HepG2 (cell line): ENCODE measurements at regions not wholly inside any gene's neighbourhood (a gene's known extent, or its start where the extent isn't known, plus 50 kb on each side); places are given as distances from the start of the nearest gene placed in this dataset.

ENCODE experiments used
- ATAC-seq: fragments of 200-7000 bp; cut with Tn5 transposase; 3 replicates; pipeline ENCODE4 v1.9.1; 2020; ENCODE audit warnings: mild to moderate bottlenecking, moderate library complexity
- BruUV-seq: library from RNA; stranded (reverse); fragments of 400-500 nt; replicated peaks from 2 replicates; lab custom pipeline; 2021; lab: Mats Ljungman, UMichigan
- CTCF ChIA-PET: fragments of 300-600 bp; formaldehyde crosslinking; extraction: SDS; loops from one replicate; lab custom pipeline; 2021; ENCODE audit warnings: low total read pairs, inconsistent platforms, low intra/inter-chr PET ratio; lab: Yijun Ruan, JAX
- POLR2A ChIA-PET: fragments of 350-600 bp; sonication (Branson Sonifier 250); formaldehyde crosslinking; loops from one replicate; lab custom pipeline; 2020; ENCODE audit warnings: antibody characterized with exemption, inconsistent platforms; lab: Yijun Ruan, JAX
- DNase-seq: peaks from one replicate; pipeline ENCODE4 v3.0.0-alpha.2; 2015; ENCODE audit warnings: low spot score
- FAIRE-seq: peaks from 3 replicates; lab custom pipeline; 2011; peaks lifted over from hg19 to GRCh38; lab: Jason Lieb, UNC
- H2AFZ ChIP-seq: one replicate; pipeline ENCODE4 v1.6.1; 2011; ENCODE audit warnings: low read length, inconsistent platforms
- H3K27ac ChIP-seq: fragments of 300-600 bp; 3 replicates; pipeline ENCODE4 v1.8.0; 2011; ENCODE audit warnings: mixed run types, mild to moderate bottlenecking, mixed read lengths, low read length, inconsistent platforms; ENCODE audit not compliant: insufficient read depth; ENCODE audit errors: extremely low read length
- H3K27me3 ChIP-seq, 2 experiments: fragments of 200-600 bp in 1 of 2; 2 replicates in 1 of 2; 3 replicates in 1 of 2; pipeline versions ENCODE4 v1.6.0 to v1.8.0; 2011; ENCODE audit warnings: low read length in 2 of 2, mild to moderate bottlenecking in 2 of 2, moderate library complexity in 2 of 2, inconsistent platforms in 1 of 2; ENCODE audit not compliant: insufficient read depth in 2 of 2, control insufficient read depth in 1 of 2
- H3K36me3 ChIP-seq, 2 experiments: fragments of 200-600 bp in 1 of 2; replicated peaks in 1 of 2; 2 replicates in 1 of 2; 3 replicates in 1 of 2; pipeline versions ENCODE4 v1.5.1 to v1.8.0; 2011; ENCODE audit warnings: low read length in 2 of 2, inconsistent platforms in 1 of 2; ENCODE audit not compliant: insufficient read depth in 2 of 2, control insufficient read depth in 1 of 2
- H3K4me1 ChIP-seq: 2 replicates; pipeline ENCODE4 v1.5.1; 2012; ENCODE audit warnings: low read length, inconsistent platforms; ENCODE audit not compliant: insufficient read depth
- H3K4me2 ChIP-seq: 2 replicates; pipeline ENCODE4 v1.6.0; 2011; ENCODE audit warnings: low read depth, low read length, inconsistent platforms
- H3K4me3 ChIP-seq, 3 experiments: fragments of 200-600 bp in 1 of 3; sonication (generic), shearing (Covaris generic) in 1 of 3; replicated peaks in 1 of 3; 2 replicates each; pipeline ENCODE4 v1.5.1; 2011 to 2016; ENCODE audit warnings: low read length in 3 of 3, inconsistent platforms in 2 of 3, low read depth in 2 of 3, mild to moderate bottlenecking in 2 of 3, control low read depth in 1 of 3, mixed read lengths in 1 of 3; ENCODE audit not compliant: insufficient read depth in 1 of 3
- H3K79me2 ChIP-seq: one replicate; pipeline ENCODE4 v1.6.1; 2011; ENCODE audit warnings: low read length, inconsistent platforms; ENCODE audit not compliant: insufficient read depth
- H3K9ac ChIP-seq: 2 replicates; pipeline ENCODE4 v1.6.0; 2011; ENCODE audit warnings: mild to moderate bottlenecking, low read depth, low read length, inconsistent platforms; ENCODE audit not compliant: insufficient read depth
- H3K9me3 ChIP-seq: 2 replicates; pipeline ENCODE4 v1.5.1; 2012; ENCODE audit warnings: mild to moderate bottlenecking, low read length
- H4K20me1 ChIP-seq: 2 replicates; pipeline ENCODE4 v1.6.0; 2011; ENCODE audit warnings: inconsistent platforms, mild to moderate bottlenecking, low read length, moderate library complexity; ENCODE audit not compliant: insufficient read depth
- DDIT3 ChIP-seq: sonication (generic); formaldehyde crosslinking; IDR thresholded peaks from 2 replicates; pipeline ENCODE4 v1.4.0; 2020; ENCODE audit warnings: mild to moderate bottlenecking, missing genetic modification reagents
- KLF9 ChIP-seq: IDR thresholded peaks from 2 replicates; pipeline ENCODE4 v1.6.1; 2016; ENCODE audit warnings: low read depth
- NCOA5 ChIP-seq: sonication (generic); formaldehyde crosslinking; IDR thresholded peaks from 2 replicates; pipeline ENCODE4 v1.4.0; 2020; ENCODE audit warnings: missing genetic modification reagents
- PBX3 ChIP-seq: sonication (generic); formaldehyde crosslinking; IDR thresholded peaks from 2 replicates; pipeline ENCODE4 v1.8.1; 2023; ENCODE audit warnings: missing genetic modification reagents, inconsistent platforms, borderline replicate concordance
- POGZ ChIP-seq: sonication (generic); formaldehyde crosslinking; IDR thresholded peaks from 2 replicates; pipeline ENCODE4 v1.4.0; 2020; ENCODE audit warnings: mild to moderate bottlenecking, missing genetic modification reagents
- THYN1 ChIP-seq: sonication (generic); formaldehyde crosslinking; IDR thresholded peaks from 2 replicates; pipeline ENCODE4 v1.8.1; 2023; ENCODE audit warnings: low read depth, mild to moderate bottlenecking, moderate library complexity, missing genetic modification reagents, borderline replicate concordance
- TP53 ChIP-seq: sonication (generic); formaldehyde crosslinking; conservative IDR thresholded peaks from 2 replicates; pipeline ENCODE4 v1.4.0; 2020; ENCODE audit warnings: missing genetic modification reagents
- ZBTB21 ChIP-seq: sonication (generic); formaldehyde crosslinking; IDR thresholded peaks from 2 replicates; pipeline ENCODE4 v1.4.0; 2020; ENCODE audit warnings: missing genetic modification reagents
- ZNF18 ChIP-seq: sonication (generic); formaldehyde crosslinking; IDR thresholded peaks from 2 replicates; pipeline ENCODE4 v1.8.0; 2022; ENCODE audit warnings: mild to moderate bottlenecking, missing genetic modification reagents; ENCODE audit not compliant: insufficient replicate concordance
- ZNF530 ChIP-seq: sonication (generic); formaldehyde crosslinking; IDR thresholded peaks from 2 replicates; pipeline ENCODE4 v1.5.0; 2020; ENCODE audit warnings: low read depth, mild to moderate bottlenecking, missing genetic modification reagents
- ZNF556 ChIP-seq: sonication (generic); formaldehyde crosslinking; IDR thresholded peaks from 2 replicates; pipeline ENCODE4 v1.4.0; 2020; ENCODE audit warnings: mild to moderate bottlenecking, missing genetic modification reagents, borderline replicate concordance
- ZNF572 ChIP-seq: sonication (generic); formaldehyde crosslinking; IDR thresholded peaks from 2 replicates; pipeline ENCODE4 v1.5.1; 2020; ENCODE audit warnings: mild to moderate bottlenecking, missing genetic modification reagents
- ZSCAN12 ChIP-seq: sonication (generic); formaldehyde crosslinking; IDR thresholded peaks from 2 replicates; pipeline ENCODE4 v1.9.0; 2021; ENCODE audit warnings: mild to moderate bottlenecking, missing genetic modification reagents
- WGBS: methylation state at CpG from one replicate; pipeline ENCODE4 v1.1.6; 2017; ENCODE audit warnings: low lambda C conversion rate; 5-methylcytosine and 5-hydroxymethylcytosine counted together
- in situ Hi-C: cut with HindIII; loops from 2 replicates; pipeline ENCODE4 v1.10.0; 2017; ENCODE audit warnings: low pct_unique_long_range_greater_than_20kb; ENCODE audit not compliant: extremely low pct_ligation_motif_present
- intact Hi-C: fragments of 100-400 bp; cut with micrococcal nuclease; formaldehyde crosslinking; loops from one replicate; pipeline ENCODE4 v1.10.0; 2022; ENCODE audit not compliant: unreplicated experiment

GRCh38 chr4:123955167-123955800 lies 558.7 kb downstream of the SPRY1 start (continued):
- no peak for TF ChIP-seq ZNF18 (CRISPR knock-in tag)
- TF ChIP-seq THYN1 (CRISPR knock-in tag): no peak
- TF ChIP-seq NCOA5 (CRISPR knock-in tag): no peak
- TF ChIP-seq DDIT3 (CRISPR knock-in tag): no peak
- TF ChIP-seq, all 625 proteins: peak for 0

DNA sequence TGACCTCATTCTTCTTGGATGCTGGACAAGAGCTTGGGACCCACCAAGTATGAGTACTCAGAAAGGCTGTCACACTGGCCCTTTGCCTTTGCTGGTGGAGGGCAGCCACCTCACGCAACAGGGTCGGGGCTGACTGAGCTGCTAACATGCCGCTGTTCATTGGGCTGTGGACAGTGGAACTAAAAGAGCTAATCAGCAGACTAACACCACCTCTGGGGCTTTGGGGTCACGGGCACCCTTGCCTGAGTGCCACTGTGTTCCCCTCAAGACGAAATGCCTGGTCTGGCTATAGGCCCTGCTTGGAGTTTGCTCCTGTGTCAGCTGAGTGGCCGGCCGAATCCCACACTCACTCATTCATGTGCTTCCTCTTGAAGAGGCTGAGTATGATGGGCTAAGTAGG lies 559.6 kb downstream of the SPRY1 start:
- no peak for FAIRE-seq
- H3K79me2 ChIP-seq: no peaks in the 10 kb centered on the region
- POLR2A ChIA-PET: no interaction called here
- no peaks in the 10 kb centered on the region for H3K36me3 ChIP-seq
- intact Hi-C loops: no loop called here
- no peaks in the 10 kb centered on the region for H4K20me1 ChIP-seq
- DNase-seq: no peak
- H3K9ac ChIP-seq: no peak overlapping the region
- CTCF ChIA-PET: no interaction called here
- no peaks in the 10 kb centered on the region for H3K9me3 ChIP-seq
- TF ChIP-seq ZNF572 (CRISPR knock-in tag) (no peak), ZSCAN12 (CRISPR knock-in tag) (no peak), PBX3 (CRISPR knock-in tag) (no peak), ZNF530 (no peak), ZNF556 (no peak), POGZ (CRISPR knock-in tag) (no peak), TP53 (CRISPR knock-in tag) (no peak), ZBTB21 (CRISPR knock-in tag) (no peak), KLF9 (CRISPR knock-in tag) (no peak)
- H3K4me1 ChIP-seq: no peaks in the 10 kb centered on the region
- WGBS: 46% methylated on average over 7 of the region's 7 CpGs
- in situ Hi-C loops: no loop called here
- peaks cover 0 to 2% of the 10 kb centered on the region in 2 experiments; a peak in 1 of 5 replicates for H3K27me3 ChIP-seq
- no peak overlapping the region for H3K4me3 ChIP-seq
- no peak overlapping the region for H3K27ac ChIP-seq
- BruUV-seq: no TSS peak
- no peak overlapping the region for H3K4me2 ChIP-seq
- ATAC-seq: no peak
- no peak overlapping the region for H2AFZ ChIP-seq
